Panc1 (cell line): ENCODE measurements at regions not wholly inside any gene's neighbourhood (a gene's known extent, or its start where the extent isn't known, plus 50 kb on each side); places are given as distances from the start of the nearest gene placed in this dataset.

ENCODE experiments used
- POLR2AphosphoS5 ChIP-seq: IDR thresholded peaks from 2 replicates; pipeline ENCODE4 v1.6.1; 2012; ENCODE audit warnings: mild to moderate bottlenecking, low read depth, low read length, moderate library complexity
- SIN3A ChIP-seq: IDR thresholded peaks from 2 replicates; pipeline ENCODE4 v1.6.1; 2012; ENCODE audit warnings: low read depth, mild to moderate bottlenecking, low read length, moderate library complexity, borderline replicate concordance; ENCODE audit not compliant: insufficient read depth
- TCF7L2 ChIP-seq: IDR thresholded peaks from 2 replicates; pipeline ENCODE4 v1.6.1; 2011; ENCODE audit warnings: mild to moderate bottlenecking, low read depth, low read length, inconsistent platforms
- TF ChIP-seq, protein P1 (sequence below): fragments of 450-650 bp; IDR thresholded peaks from 2 replicates; pipeline ENCODE4 v1.5.1; 2017; ENCODE audit warnings: mild to moderate bottlenecking
- TF ChIP-seq, protein P2 (sequence below), 2 experiments: IDR thresholded peaks; 2 replicates each; pipeline ENCODE4 v1.6.1; 2011 to 2012; ENCODE audit warnings: low read depth in 2 of 2, control low read depth in 1 of 2, low read length in 1 of 2, mild to moderate bottlenecking in 1 of 2, moderate library complexity in 1 of 2; ENCODE audit not compliant: insufficient read depth in 1 of 2

DNA sequence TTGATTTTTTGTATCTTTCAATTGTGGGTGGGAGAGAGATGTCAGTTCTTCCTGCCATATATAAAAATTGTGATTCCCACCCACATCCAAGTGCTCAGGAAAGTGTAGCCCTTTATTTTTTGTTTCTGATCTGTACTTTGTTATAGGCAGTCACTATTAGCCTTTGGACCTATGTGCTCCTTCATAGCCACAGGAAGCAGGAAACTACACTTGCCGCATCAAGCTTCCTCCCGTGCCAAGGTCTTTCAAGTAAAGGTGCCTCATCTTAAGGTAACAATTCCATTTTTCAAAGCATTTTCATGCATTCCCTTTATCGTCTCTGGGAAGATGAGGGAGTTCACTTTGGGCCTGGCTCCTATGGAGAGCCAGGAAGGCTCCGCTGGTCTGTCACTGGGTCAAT is 339.0 kb downstream of the DIRAS2 start:
- TF ChIP-seq, protein P1, sequence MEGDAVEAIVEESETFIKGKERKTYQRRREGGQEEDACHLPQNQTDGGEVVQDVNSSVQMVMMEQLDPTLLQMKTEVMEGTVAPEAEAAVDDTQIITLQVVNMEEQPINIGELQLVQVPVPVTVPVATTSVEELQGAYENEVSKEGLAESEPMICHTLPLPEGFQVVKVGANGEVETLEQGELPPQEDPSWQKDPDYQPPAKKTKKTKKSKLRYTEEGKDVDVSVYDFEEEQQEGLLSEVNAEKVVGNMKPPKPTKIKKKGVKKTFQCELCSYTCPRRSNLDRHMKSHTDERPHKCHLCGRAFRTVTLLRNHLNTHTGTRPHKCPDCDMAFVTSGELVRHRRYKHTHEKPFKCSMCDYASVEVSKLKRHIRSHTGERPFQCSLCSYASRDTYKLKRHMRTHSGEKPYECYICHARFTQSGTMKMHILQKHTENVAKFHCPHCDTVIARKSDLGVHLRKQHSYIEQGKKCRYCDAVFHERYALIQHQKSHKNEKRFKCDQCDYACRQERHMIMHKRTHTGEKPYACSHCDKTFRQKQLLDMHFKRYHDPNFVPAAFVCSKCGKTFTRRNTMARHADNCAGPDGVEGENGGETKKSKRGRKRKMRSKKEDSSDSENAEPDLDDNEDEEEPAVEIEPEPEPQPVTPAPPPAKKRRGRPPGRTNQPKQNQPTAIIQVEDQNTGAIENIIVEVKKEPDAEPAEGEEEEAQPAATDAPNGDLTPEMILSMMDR: no peak
- TF ChIP-seq TCF7L2 (no peak), SIN3A (no peak), POLR2AphosphoS5 (no peak)
- TF ChIP-seq, protein P2, sequence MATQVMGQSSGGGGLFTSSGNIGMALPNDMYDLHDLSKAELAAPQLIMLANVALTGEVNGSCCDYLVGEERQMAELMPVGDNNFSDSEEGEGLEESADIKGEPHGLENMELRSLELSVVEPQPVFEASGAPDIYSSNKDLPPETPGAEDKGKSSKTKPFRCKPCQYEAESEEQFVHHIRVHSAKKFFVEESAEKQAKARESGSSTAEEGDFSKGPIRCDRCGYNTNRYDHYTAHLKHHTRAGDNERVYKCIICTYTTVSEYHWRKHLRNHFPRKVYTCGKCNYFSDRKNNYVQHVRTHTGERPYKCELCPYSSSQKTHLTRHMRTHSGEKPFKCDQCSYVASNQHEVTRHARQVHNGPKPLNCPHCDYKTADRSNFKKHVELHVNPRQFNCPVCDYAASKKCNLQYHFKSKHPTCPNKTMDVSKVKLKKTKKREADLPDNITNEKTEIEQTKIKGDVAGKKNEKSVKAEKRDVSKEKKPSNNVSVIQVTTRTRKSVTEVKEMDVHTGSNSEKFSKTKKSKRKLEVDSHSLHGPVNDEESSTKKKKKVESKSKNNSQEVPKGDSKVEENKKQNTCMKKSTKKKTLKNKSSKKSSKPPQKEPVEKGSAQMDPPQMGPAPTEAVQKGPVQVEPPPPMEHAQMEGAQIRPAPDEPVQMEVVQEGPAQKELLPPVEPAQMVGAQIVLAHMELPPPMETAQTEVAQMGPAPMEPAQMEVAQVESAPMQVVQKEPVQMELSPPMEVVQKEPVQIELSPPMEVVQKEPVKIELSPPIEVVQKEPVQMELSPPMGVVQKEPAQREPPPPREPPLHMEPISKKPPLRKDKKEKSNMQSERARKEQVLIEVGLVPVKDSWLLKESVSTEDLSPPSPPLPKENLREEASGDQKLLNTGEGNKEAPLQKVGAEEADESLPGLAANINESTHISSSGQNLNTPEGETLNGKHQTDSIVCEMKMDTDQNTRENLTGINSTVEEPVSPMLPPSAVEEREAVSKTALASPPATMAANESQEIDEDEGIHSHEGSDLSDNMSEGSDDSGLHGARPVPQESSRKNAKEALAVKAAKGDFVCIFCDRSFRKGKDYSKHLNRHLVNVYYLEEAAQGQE (IDR thresholded peaks at IDR 0.05; ENCODE audit: insufficient read depth in 1 of 2, low read depth in 2 of 2, low read length in 1 of 2): no peak
